Uterus (tissue), 2 donors: ENCODE measurements at regions not wholly inside any gene's neighbourhood (a gene's known extent, or its start where the extent isn't known, plus 50 kb on each side); places are given as distances from the start of the nearest gene placed in this dataset.

Experiments
- CTCF ChIP-seq, 4 experiments: fragments of 200-600 bp in 2 of 4; fragments of 450-650 bp in 2 of 4; sonication (generic) in 2 of 4; IDR thresholded peaks; one replicate each; pipeline ENCODE4 v1.5.1; 2016 to 2019; ENCODE audit warnings: antibody characterized with exemption in 4 of 4, mild to moderate bottlenecking in 2 of 4, moderate library complexity in 1 of 4
- POLR2A ChIP-seq, 2 donors: fragments of 450-650 bp; IDR thresholded peaks; one replicate each; pipeline ENCODE4 v1.6.1; 2016; ENCODE audit warnings: antibody characterized with exemption in 2 of 2, mild to moderate bottlenecking in 1 of 2, moderate library complexity in 1 of 2

GRCh38 chr12:130053651-130054069 is 108.6 kb upstream of the FZD10 start:
- no peak for TF ChIP-seq CTCF (IDR thresholded peaks at IDR 0.05)
- no peak for TF ChIP-seq POLR2A (IDR thresholded peaks at IDR 0.05)
